ENCODE measurements at regions not wholly inside any gene's neighbourhood (a gene's known extent, or its start where the extent isn't known, plus 50 kb on each side); places are given as distances from the start of the nearest gene placed in this dataset.

- TF ChIP-seq CTCF (IDR thresholded peaks at IDR 0.05), result no peak
- no peak for TF ChIP-seq ZFX (IDR thresholded peaks at IDR 0.05; ENCODE audit: borderline replicate concordance)
Measured at GRCh38 chrX:46326161-46326560, 219.1 kb downstream of the ZNF674 start.
